Endodermal cell (in vitro differentiated cells): ENCODE measurements at regions not wholly inside any gene's neighbourhood (a gene's known extent, or its start where the extent isn't known, plus 50 kb on each side); places are given as distances from the start of the nearest gene placed in this dataset.

Experiments used
- DNase-seq: peaks from one replicate; pipeline ENCODE4 v3.0.0-alpha.2; 2017
- H3K27ac ChIP-seq: 2 replicates; pipeline ENCODE4 v1.5.1; 2013; ENCODE audit warnings: mild to moderate bottlenecking, low read depth, low read length, moderate library complexity
- H3K27me3 ChIP-seq: 2 replicates; pipeline ENCODE4 v1.6.1; 2013; ENCODE audit warnings: mild to moderate bottlenecking, low read length, moderate library complexity; ENCODE audit not compliant: insufficient read depth, control insufficient read depth, poor library complexity, severe bottlenecking
- H3K36me3 ChIP-seq: 2 replicates; pipeline ENCODE4 v1.7.0; 2013; ENCODE audit warnings: mild to moderate bottlenecking, low read length, moderate library complexity; ENCODE audit not compliant: control insufficient read depth, insufficient read depth
- H3K4me1 ChIP-seq: one replicate; pipeline ENCODE4 v1.7.0; 2013; ENCODE audit warnings: low read length; ENCODE audit not compliant: control insufficient read depth, insufficient read depth
- H3K4me3 ChIP-seq: 2 replicates; pipeline ENCODE4 v1.5.1; 2013; ENCODE audit warnings: mild to moderate bottlenecking, low read length, moderate library complexity
- H3K9ac ChIP-seq: 2 replicates; pipeline ENCODE4 v1.6.1; 2013; ENCODE audit warnings: mild to moderate bottlenecking, low read length, moderate library complexity; ENCODE audit not compliant: poor library complexity, severe bottlenecking; ENCODE audit errors: extremely low read depth
- H3K9me3 ChIP-seq: 2 replicates; pipeline ENCODE4 v1.6.1; 2013; ENCODE audit warnings: mild to moderate bottlenecking, low read length, moderate library complexity; ENCODE audit not compliant: control insufficient read depth
- H3K27ac Mint-ChIP-seq: 2 replicates; pipeline ENCODE4 v1.8.0; 2020; ENCODE audit warnings: mixed read lengths
- H3K27me3 Mint-ChIP-seq: 2 replicates; pipeline ENCODE4 v1.8.0; 2021; ENCODE audit warnings: mild to moderate bottlenecking, mixed read lengths; ENCODE audit not compliant: insufficient read depth
- H3K36me3 Mint-ChIP-seq: 2 replicates; pipeline ENCODE4 v1.8.0; 2020; ENCODE audit warnings: low read depth, mixed read lengths
- H3K4me1 Mint-ChIP-seq: 2 replicates; pipeline ENCODE4 v1.8.0; 2020; ENCODE audit warnings: mixed read lengths
- H3K4me3 Mint-ChIP-seq: 2 replicates; pipeline ENCODE4 v1.8.0; 2020; ENCODE audit warnings: mild to moderate bottlenecking, moderate library complexity, mixed read lengths
- H3K9me3 Mint-ChIP-seq: 2 replicates; pipeline ENCODE4 v1.8.0; 2020; ENCODE audit warnings: mild to moderate bottlenecking, mixed read lengths
- WGBS, 2 experiments: methylation state at CpG; one replicate each; pipeline versions ENCODE4 v1.1.5 to v1.1.7; 2013; ENCODE audit warnings: missing lambda C conversion rate in 2 of 2, mixed read lengths in 1 of 2; ENCODE audit not compliant: insufficient coverage in 1 of 2, insufficient read length in 1 of 2; 5-methylcytosine and 5-hydroxymethylcytosine counted together
- TF ChIP-seq, protein P1 (sequence below): fragments of 200-600 bp; sonication (generic); conservative IDR thresholded peaks from 2 replicates; pipeline ENCODE4 v1.5.0; 2021; ENCODE audit warnings: antibody characterized with exemption, mild to moderate bottlenecking

DNA sequence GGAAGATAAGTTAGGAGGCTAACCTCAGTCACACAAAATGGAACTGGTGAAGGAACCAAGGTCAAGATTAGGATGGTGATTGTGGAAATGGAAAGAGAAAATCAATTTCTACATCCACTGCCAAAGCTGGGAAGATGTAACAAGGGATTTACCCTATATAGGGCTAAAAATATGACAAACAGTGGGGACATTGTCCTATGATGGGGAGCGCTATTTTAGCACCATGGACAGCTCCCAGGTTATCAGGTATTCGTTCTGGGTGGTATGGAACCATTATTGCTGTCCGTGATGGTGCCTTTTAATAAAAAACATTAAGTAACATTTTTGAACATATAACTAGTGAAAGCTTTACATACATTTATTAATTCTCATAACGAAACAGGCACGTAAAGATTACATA lies 124.0 kb downstream of the NDUFA12 start:
- Histone ChIP-seq H3K9me3 (no peaks in the 10 kb centered on the region), H3K27me3 (peaks cover 49% of the 10 kb centered on the region), H3K9ac (no peak overlapping the region), H3K27ac (no peak overlapping the region), H3K4me1 (no peaks in the 10 kb centered on the region), H3K36me3 (no peaks in the 10 kb centered on the region), H3K4me3 (no peak overlapping the region)
- Mint-ChIP-seq H3K4me3 (no peak overlapping the region), H3K27me3 (peaks cover 37% of the 10 kb centered on the region), H3K36me3 (no peaks in the 10 kb centered on the region), H3K9me3 (no peaks in the 10 kb centered on the region), H3K27ac (no peak overlapping the region), H3K4me1 (no peaks in the 10 kb centered on the region)
- WGBS, 2 experiments: 54 to 86% methylated on average over 2 to 4 of the region's 5 CpGs
- DNase-seq: peak; percentile 84
- TF ChIP-seq, protein P1, sequence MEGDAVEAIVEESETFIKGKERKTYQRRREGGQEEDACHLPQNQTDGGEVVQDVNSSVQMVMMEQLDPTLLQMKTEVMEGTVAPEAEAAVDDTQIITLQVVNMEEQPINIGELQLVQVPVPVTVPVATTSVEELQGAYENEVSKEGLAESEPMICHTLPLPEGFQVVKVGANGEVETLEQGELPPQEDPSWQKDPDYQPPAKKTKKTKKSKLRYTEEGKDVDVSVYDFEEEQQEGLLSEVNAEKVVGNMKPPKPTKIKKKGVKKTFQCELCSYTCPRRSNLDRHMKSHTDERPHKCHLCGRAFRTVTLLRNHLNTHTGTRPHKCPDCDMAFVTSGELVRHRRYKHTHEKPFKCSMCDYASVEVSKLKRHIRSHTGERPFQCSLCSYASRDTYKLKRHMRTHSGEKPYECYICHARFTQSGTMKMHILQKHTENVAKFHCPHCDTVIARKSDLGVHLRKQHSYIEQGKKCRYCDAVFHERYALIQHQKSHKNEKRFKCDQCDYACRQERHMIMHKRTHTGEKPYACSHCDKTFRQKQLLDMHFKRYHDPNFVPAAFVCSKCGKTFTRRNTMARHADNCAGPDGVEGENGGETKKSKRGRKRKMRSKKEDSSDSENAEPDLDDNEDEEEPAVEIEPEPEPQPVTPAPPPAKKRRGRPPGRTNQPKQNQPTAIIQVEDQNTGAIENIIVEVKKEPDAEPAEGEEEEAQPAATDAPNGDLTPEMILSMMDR: no peak

DNA sequence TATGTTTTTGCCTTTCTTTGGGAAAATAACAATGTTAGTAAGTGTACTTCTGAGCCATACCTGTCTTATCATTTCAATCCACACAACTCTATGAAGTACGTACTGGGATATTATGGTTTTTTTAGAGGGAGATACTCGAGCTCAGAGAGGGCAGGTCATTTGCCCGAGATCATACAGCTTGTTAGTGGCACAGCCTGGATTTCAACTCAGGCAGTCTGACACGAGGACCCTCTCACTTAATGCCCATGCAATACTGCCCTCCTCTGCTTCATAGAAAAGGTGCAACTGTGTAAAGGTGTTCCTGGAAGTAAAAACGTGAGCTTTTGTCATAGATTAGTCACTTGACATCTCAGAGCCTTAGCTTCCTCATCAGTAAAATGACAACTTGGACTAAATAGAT lies 128.0 kb downstream of the NDUFA12 start:
- no peaks in the 10 kb centered on the region for H3K36me3 Mint-ChIP-seq
- Histone ChIP-seq H3K9ac (no peak overlapping the region), H3K27ac (no peak overlapping the region), H3K36me3 (no peaks in the 10 kb centered on the region), H3K4me1 (no peaks in the 10 kb centered on the region), H3K4me3 (no peak overlapping the region), H3K9me3 (no peaks in the 10 kb centered on the region), H3K27me3 (peaks cover 78% of the 10 kb centered on the region)
- TF ChIP-seq, protein P1: peak; percentile 75
- peak; percentile 74 for DNase-seq
- H3K9me3 Mint-ChIP-seq: no peaks in the 10 kb centered on the region
- no peak overlapping the region for H3K27ac Mint-ChIP-seq
- WGBS, 2 experiments: 31 to 39% methylated on average over 3 to 5 of the region's 5 CpGs
- H3K4me3 Mint-ChIP-seq: no peak overlapping the region
- H3K4me1 Mint-ChIP-seq: peaks cover 1% of the 10 kb centered on the region
- peaks cover 64% of the 10 kb centered on the region for H3K27me3 Mint-ChIP-seq

DNA sequence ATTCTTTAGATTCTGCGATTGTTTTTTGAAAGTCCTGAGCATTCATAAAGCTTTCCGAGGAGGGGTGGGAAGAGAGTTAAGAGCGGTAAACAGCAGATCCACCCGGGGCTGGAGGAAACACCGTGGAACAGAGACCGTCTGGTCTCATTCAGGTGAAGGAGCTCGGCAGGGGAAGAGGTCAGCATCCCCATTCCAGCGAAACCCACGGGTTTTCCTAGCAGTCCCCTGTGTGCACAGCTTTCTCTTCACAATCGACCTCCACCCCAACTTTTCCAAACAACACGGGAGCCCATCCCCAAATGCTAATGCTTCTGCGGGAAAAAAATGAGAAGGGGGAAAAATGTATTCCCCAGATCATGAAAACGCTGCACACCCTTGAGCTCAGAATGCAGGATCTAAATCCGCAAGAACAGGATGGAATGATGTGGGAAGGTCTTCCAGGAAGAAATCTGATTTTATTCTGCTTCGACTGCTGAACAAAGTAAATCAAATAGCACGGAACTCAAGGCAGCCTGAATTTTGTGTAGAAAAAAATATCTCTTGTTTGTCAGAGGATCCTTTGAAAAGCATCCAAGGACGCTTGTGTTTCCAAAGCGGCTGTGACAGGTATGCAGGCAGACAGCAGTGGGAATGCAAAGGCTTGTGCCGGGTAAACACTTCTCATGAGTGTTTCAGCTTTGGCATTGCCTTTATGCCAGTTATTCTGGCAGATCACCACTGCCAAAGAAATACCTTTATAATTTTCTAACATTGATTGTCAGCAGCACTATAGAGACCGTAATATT lies 128.8 kb downstream of the NDUFA12 start:
- H3K9me3 ChIP-seq: no peaks in the 10 kb centered on the region
- H3K9ac ChIP-seq: no peak overlapping the region
- H3K36me3 Mint-ChIP-seq: no peaks in the 10 kb centered on the region
- H3K4me3 ChIP-seq: no peak overlapping the region
- DNase-seq: peak; percentile 55
- peaks cover 66% of the 10 kb centered on the region for H3K27me3 Mint-ChIP-seq
- H3K9me3 Mint-ChIP-seq: no peaks in the 10 kb centered on the region
- H3K4me3 Mint-ChIP-seq: peak overlapping the region; percentile 56
- H3K27me3 ChIP-seq: peaks cover 77% of the 10 kb centered on the region
- H3K36me3 ChIP-seq: no peaks in the 10 kb centered on the region
- no peak overlapping the region for H3K27ac Mint-ChIP-seq
- no peaks in the 10 kb centered on the region for H3K4me1 ChIP-seq
- TF ChIP-seq, protein P1: no peak
- 37 to 40% methylated on average over 14 to 20 of the region's 20 CpGs for WGBS, 2 experiments
- no peak overlapping the region for H3K27ac ChIP-seq
- peaks cover 1% of the 10 kb centered on the region for H3K4me1 Mint-ChIP-seq
